ENCODE measurements at regions not wholly inside any gene's neighbourhood (a gene's known extent, or its start where the extent isn't known, plus 50 kb on each side); places are given as distances from the start of the nearest gene placed in this dataset.

DNA sequence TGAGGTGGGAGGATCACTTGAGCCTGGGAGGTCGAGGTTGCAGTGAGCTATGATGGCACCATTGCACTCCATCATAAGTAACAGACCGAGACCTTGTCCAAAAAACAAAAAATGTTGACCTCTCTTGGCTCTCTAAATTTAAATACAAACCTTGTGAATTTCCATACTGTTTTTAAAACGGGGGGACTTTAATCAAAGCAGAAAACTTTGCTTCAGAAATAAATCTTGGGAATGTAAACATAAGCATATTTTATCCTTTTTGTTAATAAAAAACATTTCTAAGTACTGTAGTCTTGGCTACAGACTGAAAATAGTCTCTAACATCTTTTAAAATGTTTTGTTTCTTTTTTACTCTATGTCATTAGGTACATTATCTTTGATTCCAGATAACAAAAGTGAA lies 130.7 kb upstream of the RASSF8 start:
- TF ChIP-seq, protein P1, sequence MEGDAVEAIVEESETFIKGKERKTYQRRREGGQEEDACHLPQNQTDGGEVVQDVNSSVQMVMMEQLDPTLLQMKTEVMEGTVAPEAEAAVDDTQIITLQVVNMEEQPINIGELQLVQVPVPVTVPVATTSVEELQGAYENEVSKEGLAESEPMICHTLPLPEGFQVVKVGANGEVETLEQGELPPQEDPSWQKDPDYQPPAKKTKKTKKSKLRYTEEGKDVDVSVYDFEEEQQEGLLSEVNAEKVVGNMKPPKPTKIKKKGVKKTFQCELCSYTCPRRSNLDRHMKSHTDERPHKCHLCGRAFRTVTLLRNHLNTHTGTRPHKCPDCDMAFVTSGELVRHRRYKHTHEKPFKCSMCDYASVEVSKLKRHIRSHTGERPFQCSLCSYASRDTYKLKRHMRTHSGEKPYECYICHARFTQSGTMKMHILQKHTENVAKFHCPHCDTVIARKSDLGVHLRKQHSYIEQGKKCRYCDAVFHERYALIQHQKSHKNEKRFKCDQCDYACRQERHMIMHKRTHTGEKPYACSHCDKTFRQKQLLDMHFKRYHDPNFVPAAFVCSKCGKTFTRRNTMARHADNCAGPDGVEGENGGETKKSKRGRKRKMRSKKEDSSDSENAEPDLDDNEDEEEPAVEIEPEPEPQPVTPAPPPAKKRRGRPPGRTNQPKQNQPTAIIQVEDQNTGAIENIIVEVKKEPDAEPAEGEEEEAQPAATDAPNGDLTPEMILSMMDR (IDR thresholded peaks at IDR 0.05): no peak
- H3K27me3 ChIP-seq: no peaks in the 10 kb centered on the region
- peaks cover 0 to 27% (median 9%) of the 10 kb centered on the region in 4 donors for H3K4me1 ChIP-seq
- no peak for DNase-seq
- no peak overlapping the region for H3K4me3 ChIP-seq
- H3K36me3 ChIP-seq: no peaks in the 10 kb centered on the region
- intact Hi-C loops (cut with DNase I; ENCODE audit: low total_unique reads): loop anchor here (10.0 kb wide), 1 partner anchor 1517 kb away; no protein-coding TSS in a partner anchor
- no peaks in the 10 kb centered on the region for H3K9me3 ChIP-seq
- H3K27ac ChIP-seq: no peak overlapping the region

DNA sequence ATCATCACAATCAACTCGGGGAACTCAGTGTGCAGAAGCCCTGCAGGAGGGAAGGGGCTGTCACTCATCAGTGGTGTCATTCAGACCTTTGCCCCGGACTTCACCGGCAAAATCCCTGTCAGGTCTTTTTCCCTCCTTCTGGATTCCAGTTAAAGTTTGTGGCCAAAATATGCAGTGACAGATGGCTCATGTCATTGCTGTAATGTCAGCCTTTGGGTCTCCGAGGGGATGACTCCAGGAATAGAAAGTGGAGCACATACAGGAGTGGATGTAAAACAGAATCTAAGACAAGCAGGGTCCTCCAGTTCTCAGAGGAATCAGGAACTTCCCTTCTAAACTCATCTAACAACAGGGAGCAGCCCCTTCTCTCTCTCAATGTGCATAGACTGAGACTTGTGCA lies 130.3 kb upstream of the RASSF8 start:
- Histone ChIP-seq H3K36me3 (no peaks in the 10 kb centered on the region), H3K27ac (peak overlapping the region in 1 of 2 donors; percentile 14), H3K9me3 (no peaks in the 10 kb centered on the region), H3K4me3 (no peak overlapping the region), H3K27me3 (no peaks in the 10 kb centered on the region), H3K4me1 (peaks cover 0 to 27% (median 9%) of the 10 kb centered on the region in 4 donors)
- TF ChIP-seq, protein P1 (IDR thresholded peaks at IDR 0.05): no peak
- intact Hi-C loops (cut with DNase I; ENCODE audit: low total_unique reads): loop anchor here (10.0 kb wide), 1 partner anchor 1517 kb away; no protein-coding TSS in a partner anchor
- no peak for DNase-seq

DNA sequence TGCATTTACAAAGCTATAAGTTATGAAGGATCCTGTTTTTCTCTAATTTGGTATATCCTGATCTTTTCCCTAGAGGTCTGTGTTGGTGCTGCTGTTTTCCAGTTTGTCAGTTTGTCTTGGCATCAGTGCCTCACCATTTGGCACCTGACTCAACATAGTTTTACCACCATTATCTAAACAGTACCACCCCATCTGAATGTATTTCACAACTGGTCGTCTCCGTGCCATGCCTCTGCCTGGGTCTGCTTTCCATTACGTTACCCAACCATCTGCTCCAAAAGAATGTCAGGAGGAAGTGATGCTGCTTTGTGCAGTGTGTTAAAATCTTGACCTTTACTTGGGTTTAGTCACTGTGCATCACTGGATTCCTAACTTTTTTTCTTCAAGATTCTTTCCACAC lies 129.3 kb upstream of the RASSF8 start:
- TF ChIP-seq, protein P1 (IDR thresholded peaks at IDR 0.05): no peak
- no peaks in the 10 kb centered on the region for H3K36me3 ChIP-seq
- DNase-seq: peak; percentile 46 to 70
- no peaks in the 10 kb centered on the region for H3K9me3 ChIP-seq
- intact Hi-C loops (cut with DNase I; ENCODE audit: low total_unique reads): loop anchor here (10.0 kb wide), 1 partner anchor 1516 kb away; no protein-coding TSS in a partner anchor
- H3K4me3 ChIP-seq: no peak overlapping the region
- peak overlapping the region; percentile 14 to 30 for H3K27ac ChIP-seq
- no peaks in the 10 kb centered on the region for H3K27me3 ChIP-seq
- peaks cover 0 to 27% (median 9%) of the 10 kb centered on the region in 4 donors for H3K4me1 ChIP-seq

DNA sequence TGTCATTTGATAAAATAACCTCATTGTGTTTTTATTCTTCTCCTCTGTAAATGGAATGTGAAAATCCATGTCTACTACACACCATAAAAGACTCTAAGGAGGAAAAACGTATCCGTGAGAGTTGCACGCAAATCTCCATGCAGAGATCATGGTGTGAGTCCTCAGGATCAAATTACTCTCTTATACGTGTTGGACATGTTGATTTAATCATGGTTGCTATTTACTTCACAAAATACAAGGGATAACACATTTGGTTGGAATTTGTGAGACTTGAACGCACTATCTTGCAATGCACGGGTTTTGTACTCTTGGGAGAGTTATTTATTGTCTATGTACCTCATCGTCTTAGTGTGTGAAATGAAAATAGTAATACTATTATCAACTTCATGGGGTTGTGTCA lies 128.0 kb upstream of the RASSF8 start:
- Histone ChIP-seq H3K4me1 (peaks cover 0 to 27% (median 9%) of the 10 kb centered on the region in 4 donors), H3K36me3 (no peaks in the 10 kb centered on the region), H3K27ac (no peak overlapping the region), H3K27me3 (no peaks in the 10 kb centered on the region), H3K9me3 (no peaks in the 10 kb centered on the region), H3K4me3 (no peak overlapping the region)
- no peak for DNase-seq
- TF ChIP-seq, protein P1 (IDR thresholded peaks at IDR 0.05): no peak
- intact Hi-C loops (cut with DNase I; ENCODE audit: low total_unique reads): no loop called here

DNA sequence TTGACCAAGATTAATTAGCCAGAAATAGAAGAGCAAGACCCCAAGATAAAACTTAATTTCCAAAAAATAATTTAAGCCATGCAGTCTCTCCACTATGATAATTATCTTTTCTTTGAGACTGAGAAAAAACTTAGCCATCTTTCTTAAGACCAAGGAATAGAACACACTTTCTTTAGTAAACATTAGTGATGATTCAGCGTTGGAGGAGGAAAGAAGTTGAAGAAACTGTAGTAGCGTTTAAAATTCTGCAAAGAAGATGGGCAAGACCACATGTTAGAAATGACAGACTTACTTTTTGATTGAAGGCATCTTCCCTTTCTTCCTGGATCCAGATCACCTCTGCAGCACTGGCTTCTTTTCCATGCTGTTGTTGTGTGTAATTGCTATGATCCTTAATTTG lies 124.8 kb upstream of the RASSF8 start:
- Histone ChIP-seq H3K9me3 (no peaks in the 10 kb centered on the region), H3K27ac (no peak overlapping the region), H3K36me3 (no peaks in the 10 kb centered on the region), H3K4me1 (peaks cover 0 to 15% (median 4%) of the 10 kb centered on the region in 4 donors), H3K27me3 (no peaks in the 10 kb centered on the region), H3K4me3 (no peak overlapping the region)
- TF ChIP-seq, protein P1 (IDR thresholded peaks at IDR 0.05): no peak
- intact Hi-C loops (cut with DNase I; ENCODE audit: low total_unique reads): no loop called here
- DNase-seq: no peak

DNA sequence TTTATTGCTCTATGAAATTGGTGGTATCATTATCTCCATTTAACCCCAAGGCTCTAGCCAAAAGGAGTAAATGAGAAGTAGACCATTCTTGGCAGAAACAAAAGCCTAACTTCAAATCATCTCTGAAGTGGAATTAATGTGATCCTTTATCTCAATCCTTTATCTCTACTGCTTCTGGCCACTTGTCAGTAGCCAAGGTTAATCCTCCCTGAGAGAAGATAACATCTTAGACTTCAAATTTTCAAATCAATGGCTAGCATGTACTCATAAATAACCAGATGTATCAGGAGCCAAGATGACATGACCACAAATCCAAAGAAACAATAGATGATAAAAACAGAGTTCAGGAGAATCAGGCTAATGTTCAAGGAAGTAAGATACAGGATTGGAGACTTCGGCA lies 123.1 kb upstream of the RASSF8 start:
- H3K4me3 ChIP-seq: no peak overlapping the region
- H3K4me1 ChIP-seq: peaks cover 0 to 2% (median 0%) of the 10 kb centered on the region in 4 donors
- H3K27me3 ChIP-seq: no peaks in the 10 kb centered on the region
- intact Hi-C loops (cut with DNase I; ENCODE audit: low total_unique reads): no loop called here
- H3K27ac ChIP-seq: no peak overlapping the region
- TF ChIP-seq, protein P1 (IDR thresholded peaks at IDR 0.05): no peak
- no peak for DNase-seq
- H3K9me3 ChIP-seq: no peaks in the 10 kb centered on the region
- H3K36me3 ChIP-seq: no peaks in the 10 kb centered on the region

Measured in tibial artery (tissue), 4 donors.